GM18502 (cell line): ENCODE measurements at regions not wholly inside any gene's neighbourhood (a gene's known extent, or its start where the extent isn't known, plus 50 kb on each side); places are given as distances from the start of the nearest gene placed in this dataset.

Experiments used
- ATAC-seq: cut with Tn5 transposase; IDR thresholded peaks from one replicate; pipeline ENCODE4 v1.9.1; 2021; ENCODE audit warnings: mild to moderate bottlenecking; ENCODE audit not compliant: unreplicated experiment, poor library complexity

- peak; percentile 61 for ATAC-seq
Measured at GRCh38 chr2:198326431-198326830, 522.0 kb downstream of the PLCL1 start.

GRCh38 chr2:198325359-198325758 lies 521.0 kb downstream of the PLCL1 start:
- ATAC-seq: no peak

GRCh38 chr2:198324071-198324470 lies 519.7 kb downstream of the PLCL1 start:
- no peak for ATAC-seq

- ATAC-seq: no peak
Measured at GRCh38 chr2:198322275-198322674, 517.9 kb downstream of the PLCL1 start.

- no peak for ATAC-seq
Measured at GRCh38 chr2:198321522-198322088, 517.2 kb downstream of the PLCL1 start.

GRCh38 chr2:198316852-198317396 lies 512.5 kb downstream of the PLCL1 start:
- no peak for ATAC-seq

GRCh38 chr2:198315791-198316630 lies 511.6 kb downstream of the PLCL1 start:
- ATAC-seq: no peak

GRCh38 chr2:198314559-198315153 lies 510.3 kb downstream of the PLCL1 start:
- ATAC-seq: no peak

GRCh38 chr2:198312596-198313483 lies 508.4 kb downstream of the PLCL1 start:
- no peak for ATAC-seq

- ATAC-seq: no peak
Measured at GRCh38 chr2:198311020-198311419, 506.6 kb downstream of the PLCL1 start.

GRCh38 chr2:198309673-198310280 lies 505.4 kb downstream of the PLCL1 start:
- ATAC-seq: peak; percentile 74

- ATAC-seq: no peak
Measured at GRCh38 chr2:198309081-198309480, 504.7 kb downstream of the PLCL1 start.

GRCh38 chr2:198308368-198308767 lies 504.0 kb downstream of the PLCL1 start:
- no peak for ATAC-seq

GRCh38 chr2:198307093-198307492 lies 502.7 kb downstream of the PLCL1 start:
- ATAC-seq: no peak

- no peak for ATAC-seq
Measured at GRCh38 chr2:198304859-198305258, 500.5 kb downstream of the PLCL1 start.

- peak; percentile 29 for ATAC-seq
Measured at GRCh38 chr2:198297350-198297749, 493.0 kb downstream of the PLCL1 start.

- peak; percentile 94 for ATAC-seq
Measured at GRCh38 chr2:198296665-198297308, 492.4 kb downstream of the PLCL1 start.

GRCh38 chr2:198293281-198293680 lies 488.9 kb downstream of the PLCL1 start:
- no peak for ATAC-seq

GRCh38 chr2:198289811-198290210 lies 485.4 kb downstream of the PLCL1 start:
- no peak for ATAC-seq
